MM.1S (cell line): ENCODE measurements at regions not wholly inside any gene's neighbourhood (a gene's known extent, or its start where the extent isn't known, plus 50 kb on each side); places are given as distances from the start of the nearest gene placed in this dataset.

Experiments
- EZH2 ChIP-seq: fragments of 300-600 bp; sonication (generic); optimal IDR thresholded peaks from 2 replicates; pipeline ENCODE3; 2017; ENCODE audit warnings: low read depth, mild to moderate bottlenecking, antibody characterized with exemption, low read length, mixed read lengths
- TF ChIP-seq, protein P1 (sequence below): fragments of 300-600 bp; sonication (generic); IDR thresholded peaks from 2 replicates; pipeline ENCODE4 v1.5.1; 2016; ENCODE audit warnings: antibody characterized with exemption, low read length, mixed read lengths

DNA sequence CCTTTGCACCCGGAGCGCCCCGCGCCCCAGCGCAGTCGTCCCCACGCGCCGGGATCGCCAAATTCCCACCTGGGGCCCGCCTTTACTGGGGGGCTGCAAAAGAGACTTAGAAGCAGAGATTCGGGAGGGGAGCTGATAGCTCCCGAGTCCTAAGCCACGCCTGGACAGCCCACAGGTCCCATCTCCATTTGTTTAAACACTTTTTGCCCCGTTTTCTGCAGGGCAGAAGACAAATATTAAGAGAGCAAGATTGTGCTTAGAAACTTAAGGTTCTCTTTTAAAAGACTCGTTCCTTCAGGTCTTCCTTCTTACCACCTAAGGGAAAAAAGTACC, 299.1 kb upstream of the NFE2L3 start:
- TF ChIP-seq, protein P1, sequence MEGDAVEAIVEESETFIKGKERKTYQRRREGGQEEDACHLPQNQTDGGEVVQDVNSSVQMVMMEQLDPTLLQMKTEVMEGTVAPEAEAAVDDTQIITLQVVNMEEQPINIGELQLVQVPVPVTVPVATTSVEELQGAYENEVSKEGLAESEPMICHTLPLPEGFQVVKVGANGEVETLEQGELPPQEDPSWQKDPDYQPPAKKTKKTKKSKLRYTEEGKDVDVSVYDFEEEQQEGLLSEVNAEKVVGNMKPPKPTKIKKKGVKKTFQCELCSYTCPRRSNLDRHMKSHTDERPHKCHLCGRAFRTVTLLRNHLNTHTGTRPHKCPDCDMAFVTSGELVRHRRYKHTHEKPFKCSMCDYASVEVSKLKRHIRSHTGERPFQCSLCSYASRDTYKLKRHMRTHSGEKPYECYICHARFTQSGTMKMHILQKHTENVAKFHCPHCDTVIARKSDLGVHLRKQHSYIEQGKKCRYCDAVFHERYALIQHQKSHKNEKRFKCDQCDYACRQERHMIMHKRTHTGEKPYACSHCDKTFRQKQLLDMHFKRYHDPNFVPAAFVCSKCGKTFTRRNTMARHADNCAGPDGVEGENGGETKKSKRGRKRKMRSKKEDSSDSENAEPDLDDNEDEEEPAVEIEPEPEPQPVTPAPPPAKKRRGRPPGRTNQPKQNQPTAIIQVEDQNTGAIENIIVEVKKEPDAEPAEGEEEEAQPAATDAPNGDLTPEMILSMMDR, result no peak
- no peak for TF ChIP-seq EZH2
